ENCODE measurements at regions not wholly inside any gene's neighbourhood (a gene's known extent, or its start where the extent isn't known, plus 50 kb on each side); places are given as distances from the start of the nearest gene placed in this dataset.
"Not testable (repeated sequence)": the region's sequence is repeated elsewhere in the genome, so short reads cannot be mapped to it uniquely, and the experiment has no call there.

DNA sequence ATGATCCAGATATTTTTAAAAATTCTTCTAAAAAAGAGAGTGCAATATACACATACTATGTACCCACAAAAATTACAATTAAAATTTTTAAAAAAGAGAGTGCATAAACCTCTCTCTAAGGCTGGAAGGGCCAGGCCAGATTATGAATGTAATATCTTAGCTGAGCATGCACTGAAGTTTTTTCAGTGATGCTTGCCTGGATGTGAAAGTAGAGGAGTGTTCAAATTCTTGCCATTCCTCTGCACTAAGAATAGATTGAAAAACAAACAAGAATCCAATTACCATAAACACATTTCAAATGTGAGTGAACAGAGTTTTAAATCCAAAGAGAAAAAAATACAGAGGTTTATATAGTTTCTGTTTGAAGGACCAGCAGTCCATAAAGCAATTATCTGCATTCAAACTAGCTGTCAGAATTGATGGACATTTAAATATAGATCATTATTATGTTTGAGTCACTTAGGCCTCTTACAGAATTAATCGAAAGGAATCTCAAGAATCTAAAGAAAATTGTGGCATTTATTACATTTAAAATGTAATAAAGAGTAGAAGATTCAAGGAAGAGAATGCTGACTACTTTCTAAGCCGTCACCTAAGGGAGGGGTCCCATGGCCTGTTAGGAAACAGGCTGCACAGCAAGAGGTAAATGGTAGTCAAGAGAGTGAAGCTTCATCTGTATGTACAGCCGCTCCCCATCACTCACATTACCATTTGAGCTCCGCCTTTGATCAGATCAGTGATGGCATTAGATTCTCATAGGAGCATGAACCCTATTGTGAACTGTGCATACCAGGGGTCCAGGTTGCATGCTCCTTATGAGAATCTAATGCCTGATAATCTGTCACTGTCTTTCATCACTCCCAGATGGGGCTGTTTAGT, 159.3 kb upstream of the MDFIC2 start:
- no peak for DNase-seq

DNA sequence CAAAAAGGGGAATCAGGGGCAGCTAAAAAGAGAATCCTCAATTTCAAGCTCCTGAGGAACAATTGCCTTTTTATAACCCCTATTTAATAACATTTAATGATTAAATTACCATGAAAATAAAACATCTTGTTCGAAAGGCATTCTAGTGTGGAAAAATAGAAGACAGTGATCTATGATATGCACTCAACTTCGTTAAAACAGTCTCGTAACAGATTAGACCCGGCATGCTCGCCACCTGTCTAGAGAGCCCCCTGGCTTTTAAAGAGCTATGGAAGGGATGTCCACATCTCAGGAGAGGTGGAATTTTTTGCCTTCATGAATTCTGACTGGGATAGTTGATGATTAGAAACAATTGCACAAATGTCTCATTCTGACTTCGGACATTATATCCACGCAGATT, 153.7 kb upstream of the MDFIC2 start:
- DNase-seq: no peak

DNA sequence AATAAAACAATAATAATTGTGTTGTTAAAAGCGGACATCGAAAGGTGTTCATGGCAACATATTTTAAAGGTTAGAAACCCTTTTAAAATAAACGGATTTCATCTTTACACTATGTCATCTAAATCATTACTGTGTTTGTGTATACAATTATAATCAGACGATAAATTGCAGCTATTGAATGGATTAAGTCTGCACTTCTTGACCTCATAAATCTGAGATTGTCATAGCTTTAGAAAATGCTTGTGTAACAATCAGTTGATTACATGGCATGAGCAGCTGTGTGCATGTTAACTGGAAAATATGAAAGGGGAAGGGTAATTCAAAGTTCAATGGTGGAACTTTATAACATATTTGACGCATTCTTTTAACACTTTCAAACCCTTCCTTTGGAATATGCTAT, 152.4 kb upstream of the MDFIC2 start:
- DNase-seq: no peak

DNA sequence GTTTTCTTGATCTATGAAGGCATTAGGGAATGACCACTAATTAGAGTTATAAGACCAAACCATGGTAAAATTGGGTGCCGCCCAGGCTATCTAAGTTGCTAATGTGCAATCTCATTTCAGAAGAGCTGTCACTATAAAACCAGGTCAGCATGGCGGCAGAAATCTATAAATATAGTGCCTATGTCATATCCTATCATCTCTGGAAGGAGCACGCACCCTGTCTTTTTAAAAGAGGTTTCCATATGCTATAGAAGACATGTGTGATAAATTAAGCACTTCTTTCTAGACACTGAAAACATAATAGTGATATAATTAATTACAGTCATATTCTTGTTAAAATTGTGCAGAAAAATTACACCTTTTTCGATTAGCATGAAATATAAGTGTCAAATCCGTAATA, 152.0 kb upstream of the MDFIC2 start:
- DNase-seq: no peak

DNA sequence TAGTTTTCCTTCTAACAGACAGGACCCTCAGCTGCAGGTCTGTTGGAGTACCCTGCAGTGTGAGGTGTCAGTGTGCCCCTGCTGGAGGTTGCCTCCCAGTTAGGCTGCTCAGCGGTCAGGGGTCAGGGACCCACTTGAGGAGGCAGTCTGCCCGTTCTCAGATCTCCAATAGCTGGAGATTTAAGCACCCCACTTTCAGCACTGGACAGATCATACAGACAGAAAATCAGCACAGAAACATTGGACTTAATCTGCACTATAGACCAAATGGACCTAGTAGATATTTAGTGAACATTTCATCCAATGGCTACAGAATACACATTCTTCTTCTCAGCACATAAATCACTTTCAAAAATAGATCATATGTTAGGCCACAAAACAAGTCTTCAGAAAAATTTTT, 137.8 kb upstream of the MDFIC2 start:
- DNase-seq: not testable (repeated sequence)

DNA sequence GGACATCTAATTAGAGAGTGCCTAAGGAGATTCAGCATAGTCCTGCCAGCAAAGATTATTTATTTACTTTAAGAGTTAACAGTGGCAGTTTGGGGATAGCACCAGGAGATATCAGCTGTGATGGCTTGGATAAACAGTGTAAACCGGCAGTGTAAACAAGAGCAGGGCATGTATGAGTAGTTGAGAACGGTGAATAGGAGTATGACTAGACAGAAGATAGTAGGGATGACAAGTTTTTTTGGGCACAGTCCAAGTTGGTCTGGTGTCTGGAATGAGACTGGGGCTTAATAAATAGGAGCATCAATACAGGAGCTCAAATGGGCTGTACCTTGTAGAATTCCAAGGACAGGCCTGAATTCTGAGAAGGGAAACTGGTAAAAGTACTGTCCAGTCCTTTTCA, 123.0 kb upstream of the MDFIC2 start:
- DNase-seq: not testable (repeated sequence)

DNA sequence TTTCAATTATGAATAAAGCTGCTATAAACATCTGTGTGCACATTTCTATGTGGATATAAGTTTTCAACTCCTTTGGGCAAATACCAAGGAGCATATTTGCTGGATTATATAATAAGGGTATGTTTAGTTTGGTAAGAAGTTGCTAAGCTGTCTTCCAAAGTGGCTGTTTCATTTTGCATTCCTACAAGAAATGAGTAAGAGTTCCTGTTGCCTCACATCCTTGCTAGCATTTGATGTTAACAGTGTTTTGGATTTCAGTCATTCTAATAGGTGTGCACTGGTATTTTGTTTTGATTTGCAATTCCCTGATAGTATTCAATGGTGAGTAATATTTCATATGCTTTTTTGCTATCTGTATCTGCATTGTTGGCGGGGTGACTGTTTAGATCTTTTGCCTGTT, 120.7 kb upstream of the MDFIC2 start:
- no peak for DNase-seq

DNA sequence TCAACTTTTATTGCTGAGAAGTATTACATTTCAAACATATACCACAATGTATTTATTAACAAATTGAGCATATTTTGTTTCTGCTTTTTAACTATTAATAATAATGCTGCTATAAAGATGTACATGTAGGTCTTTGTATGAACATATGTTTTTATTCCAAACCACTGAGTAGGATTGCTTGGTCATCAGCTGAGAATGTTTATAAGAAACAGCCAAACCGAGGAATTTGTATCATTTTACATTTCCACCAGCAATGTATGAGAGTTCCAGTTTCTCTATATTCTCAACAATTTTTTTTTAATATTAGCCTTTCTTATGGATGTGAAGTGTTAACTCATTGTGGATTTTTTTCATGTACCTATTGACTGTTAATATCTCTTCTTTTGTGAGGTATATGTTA, 119.5 kb upstream of the MDFIC2 start:
- no peak for DNase-seq

DNA sequence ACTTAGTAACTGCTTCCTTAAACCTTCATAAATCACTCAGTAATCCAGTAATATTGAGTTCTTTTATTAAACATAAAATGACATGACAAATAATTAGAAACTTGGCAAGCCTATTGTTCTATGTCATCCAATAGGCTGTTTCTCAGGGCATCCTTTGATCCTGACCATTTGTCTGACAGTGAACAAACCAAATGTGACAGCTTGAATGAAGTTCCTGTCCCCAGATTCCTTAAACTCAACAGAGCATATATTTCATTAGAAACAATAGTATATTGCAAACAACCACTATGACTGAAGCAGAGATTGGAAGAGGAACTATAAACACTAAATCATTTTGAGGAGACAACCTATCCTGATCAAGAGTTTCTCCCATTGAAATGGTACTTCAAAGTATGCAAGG, 113.6 kb upstream of the MDFIC2 start:
- DNase-seq: no peak

DNA sequence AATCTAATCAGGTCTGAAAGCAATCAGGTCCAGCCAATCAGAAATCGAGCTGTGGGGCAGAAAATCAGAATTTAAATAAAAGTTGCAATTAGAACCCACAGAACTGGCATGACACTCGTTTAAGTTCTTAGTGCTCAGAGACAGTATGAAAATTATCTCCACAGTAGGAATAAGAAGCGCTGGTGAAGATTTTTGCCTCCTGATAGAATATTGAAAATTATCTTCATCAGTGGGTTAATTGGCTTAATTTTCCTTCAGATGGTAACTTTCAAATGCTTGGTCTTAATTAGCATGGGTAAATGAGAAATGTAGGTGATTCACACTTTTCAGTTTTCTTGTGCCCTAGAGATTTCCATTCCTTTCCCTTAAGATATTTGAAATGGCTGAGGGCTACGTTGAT, 109.1 kb upstream of the MDFIC2 start:
- no peak for DNase-seq

DNA sequence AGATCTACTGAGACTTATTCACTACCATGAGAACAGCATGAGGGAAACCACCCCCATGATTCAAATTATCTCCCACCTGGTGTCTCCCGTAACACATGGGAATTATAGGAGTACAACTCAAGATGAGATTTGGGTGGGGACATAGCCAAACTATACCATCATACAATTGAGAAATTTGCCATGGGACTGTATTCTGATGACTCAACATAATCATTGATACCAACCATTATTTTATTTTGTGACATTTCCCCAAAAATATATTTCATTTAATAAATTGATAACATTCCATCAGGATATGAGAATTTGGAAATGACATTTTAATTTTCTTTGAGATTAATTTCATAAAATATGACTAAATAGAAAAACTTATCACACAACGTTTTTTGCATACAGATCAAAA, 96.6 kb upstream of the MDFIC2 start:
- DNase-seq: no peak

DNA sequence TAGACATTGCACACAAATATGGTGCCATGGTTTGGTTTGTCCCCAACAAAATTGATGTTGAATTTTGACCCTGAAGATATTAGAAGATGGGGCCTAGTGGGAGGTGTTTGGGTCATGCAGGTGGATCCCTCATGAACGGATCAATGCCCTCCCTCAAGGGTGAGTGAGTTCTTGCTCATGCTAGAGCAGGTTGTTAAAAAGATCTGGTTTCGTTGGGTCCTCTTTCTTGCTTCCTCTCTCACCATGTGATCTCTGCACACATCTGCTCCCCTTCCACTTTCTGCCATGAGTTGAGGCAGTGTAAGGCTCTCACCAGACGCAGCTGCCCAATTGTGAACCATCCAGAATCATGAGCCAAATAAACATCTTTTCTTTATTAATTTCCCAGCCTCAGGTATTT, 87.8 kb upstream of the MDFIC2 start:
- DNase-seq: no peak

DNA sequence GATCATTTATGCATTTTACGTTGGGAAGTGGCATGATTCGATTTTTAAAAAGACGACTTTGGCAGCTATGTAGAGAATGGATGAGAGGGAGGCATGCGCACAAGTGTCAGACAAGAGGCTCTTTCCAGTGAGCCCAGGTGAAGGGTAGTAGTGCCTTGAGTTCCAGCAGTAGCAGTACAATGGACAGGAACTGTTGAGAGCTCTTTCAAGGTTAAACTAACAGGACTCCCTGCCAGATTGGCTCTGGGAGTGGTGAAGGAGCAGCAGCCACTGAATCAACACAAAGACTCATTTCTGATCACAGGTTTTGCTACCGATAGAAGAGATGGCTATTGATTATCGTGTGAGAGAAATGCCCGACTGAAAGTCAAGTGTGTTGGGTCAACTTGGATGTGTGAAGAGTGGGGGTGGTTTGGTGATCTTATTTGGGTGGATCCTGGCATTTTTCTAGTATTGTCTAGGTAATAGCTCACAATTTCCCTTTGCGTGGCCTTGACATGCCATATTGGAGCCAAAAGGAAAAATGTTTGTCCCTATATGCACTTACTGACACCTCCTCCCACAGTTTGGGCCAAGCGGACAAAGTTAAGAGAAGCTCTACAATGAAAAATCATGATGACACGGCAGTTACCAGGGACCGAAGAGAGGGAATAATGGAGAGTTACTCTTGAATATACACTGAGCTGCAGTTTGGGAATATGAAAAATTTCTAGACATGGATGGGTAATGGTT, 81.6 kb upstream of the MDFIC2 start:
- no peak for DNase-seq

DNA sequence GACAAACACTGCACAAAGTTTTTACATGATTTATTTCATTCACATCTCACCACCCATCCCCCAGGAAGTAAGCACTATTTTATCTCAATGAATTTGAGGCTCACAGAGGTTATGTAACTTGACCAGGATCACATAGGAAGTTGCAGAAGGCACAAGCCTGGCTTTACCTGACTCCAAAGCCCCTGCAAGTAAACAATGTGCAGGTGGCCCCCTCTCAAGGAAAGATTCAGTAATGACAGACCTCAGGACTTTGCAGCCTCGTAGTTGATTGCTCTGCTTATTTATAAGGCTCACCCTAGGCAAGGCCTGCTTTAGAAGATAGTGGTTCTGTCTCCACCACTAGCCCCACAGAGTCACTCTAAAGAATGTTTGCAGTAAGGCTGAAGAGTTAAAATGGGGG, 79.8 kb upstream of the MDFIC2 start:
- no peak for DNase-seq

DNA sequence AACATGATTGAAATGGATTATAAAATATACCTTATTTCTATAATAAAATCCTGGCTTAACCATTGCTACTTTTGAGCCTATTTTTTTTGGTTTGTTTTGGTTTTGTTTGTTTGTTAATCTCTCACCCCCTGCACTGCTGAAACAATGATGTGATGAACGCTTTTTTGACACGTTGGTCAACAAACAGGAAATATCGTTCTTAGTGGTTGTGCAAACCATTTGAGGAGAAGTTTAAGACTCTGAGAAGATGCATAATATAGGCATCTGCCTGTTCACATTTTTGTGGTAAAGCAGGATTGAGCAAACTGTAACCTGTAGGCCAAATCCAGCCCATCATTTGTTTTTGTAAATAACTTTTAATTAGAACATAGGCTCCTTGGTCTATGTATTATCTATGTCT, 75.5 kb upstream of the MDFIC2 start:
- DNase-seq: no peak

DNA sequence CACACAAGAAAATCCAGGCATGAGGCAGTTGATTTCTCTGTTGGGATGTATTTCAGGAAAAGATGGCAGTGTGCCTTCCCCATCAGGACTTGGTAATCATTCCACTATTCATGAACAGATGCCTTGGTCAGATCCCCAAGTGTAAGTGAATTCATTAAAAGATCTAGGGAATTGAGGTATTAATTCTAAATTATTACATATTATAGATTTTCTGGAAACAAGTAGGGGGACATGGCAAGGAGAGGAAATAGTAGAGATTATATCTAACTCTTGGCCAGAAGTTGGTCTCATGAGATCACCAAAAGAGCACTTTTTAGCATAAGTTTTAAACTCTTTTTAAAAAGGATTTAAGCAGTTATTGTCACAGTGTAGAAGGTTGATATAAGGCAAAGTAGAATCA, 74.4 kb upstream of the MDFIC2 start:
- peak; percentile 17 for DNase-seq

DNA sequence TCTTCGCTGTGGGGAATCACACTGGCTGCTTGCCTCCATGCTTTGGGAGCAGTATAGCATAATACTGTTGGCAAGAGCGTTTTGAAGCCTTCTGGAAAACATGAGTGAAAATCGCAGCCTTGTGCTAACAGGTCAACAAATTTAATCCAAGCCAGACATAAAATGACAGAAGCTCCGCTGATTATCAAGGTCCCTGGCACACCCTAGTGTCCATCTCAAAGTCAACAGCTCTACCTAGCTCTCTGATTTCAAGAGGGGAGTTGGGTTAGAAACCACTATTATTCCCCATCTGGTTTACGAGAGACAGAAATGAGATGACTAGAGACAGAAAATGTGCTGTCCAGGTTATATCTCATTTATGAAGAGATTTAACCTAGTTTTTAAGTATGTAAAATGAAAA, 73.6 kb upstream of the MDFIC2 start:
- DNase-seq: no peak

DNA sequence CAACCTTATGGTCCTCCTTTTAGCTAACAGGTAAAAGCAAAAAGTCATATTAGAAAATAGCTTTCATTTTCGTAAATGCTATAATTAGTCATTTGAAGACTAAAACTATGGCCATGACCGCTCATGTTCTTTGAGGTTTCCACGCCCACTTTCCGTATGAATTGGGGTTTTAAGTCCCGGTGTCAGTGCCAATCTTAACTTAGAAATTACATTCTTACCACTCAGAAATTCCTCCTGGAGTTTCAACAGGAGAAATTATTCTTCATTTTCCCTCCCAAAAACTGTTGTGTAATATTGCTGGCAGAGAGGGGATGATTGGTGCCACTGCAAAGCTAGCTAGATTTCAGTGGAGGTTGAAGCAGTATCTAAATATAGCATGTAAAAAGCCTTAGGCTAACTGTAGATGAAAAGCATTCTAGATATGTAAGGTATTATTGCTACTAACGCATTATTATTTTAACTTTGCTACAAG, 71.0 kb upstream of the MDFIC2 start:
- DNase-seq: no peak

DNA sequence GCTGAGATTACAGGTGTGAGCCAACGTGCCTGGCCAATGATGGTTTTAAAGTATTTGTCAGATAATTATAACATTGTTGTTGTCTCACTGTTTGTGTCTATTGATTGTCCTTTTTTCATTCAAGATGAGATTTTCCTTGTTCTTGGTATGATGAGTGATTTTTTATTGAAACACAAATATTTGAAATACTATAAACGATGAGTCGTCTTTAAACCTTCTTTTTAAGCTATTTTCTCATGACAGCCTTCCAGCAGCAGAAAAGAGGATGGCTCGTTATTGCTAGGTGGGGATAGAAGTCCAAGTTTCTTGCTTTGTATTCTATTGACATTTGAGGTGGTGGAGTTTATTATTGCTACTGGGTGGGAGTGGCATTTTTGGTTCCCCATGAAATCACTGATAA, 61.7 kb upstream of the MDFIC2 start:
- no peak for DNase-seq

Data from femur (tissue), 1 donor.